Fibroblast of peridontal ligament (primary cell): ENCODE measurements at regions not wholly inside any gene's neighbourhood (a gene's known extent, or its start where the extent isn't known, plus 50 kb on each side); places are given as distances from the start of the nearest gene placed in this dataset.

ENCODE experiments used
- DNase-seq: peaks from one replicate; pipeline ENCODE4 v3.0.0-alpha.2; 2010; ENCODE audit errors: extremely low read depth

- DNase-seq: no peak
These were observed 434.5 kb upstream of the MANEA start for GRCh38 chr6:95142661-95143335.

GRCh38 chr6:95143408-95144180 is 433.7 kb upstream of the MANEA start:
- DNase-seq: no peak

GRCh38 chr6:95145457-95145856 is 431.9 kb upstream of the MANEA start:
- DNase-seq: no peak

GRCh38 chr6:95159557-95159956 is 417.8 kb upstream of the MANEA start:
- DNase-seq: no peak

DNA sequence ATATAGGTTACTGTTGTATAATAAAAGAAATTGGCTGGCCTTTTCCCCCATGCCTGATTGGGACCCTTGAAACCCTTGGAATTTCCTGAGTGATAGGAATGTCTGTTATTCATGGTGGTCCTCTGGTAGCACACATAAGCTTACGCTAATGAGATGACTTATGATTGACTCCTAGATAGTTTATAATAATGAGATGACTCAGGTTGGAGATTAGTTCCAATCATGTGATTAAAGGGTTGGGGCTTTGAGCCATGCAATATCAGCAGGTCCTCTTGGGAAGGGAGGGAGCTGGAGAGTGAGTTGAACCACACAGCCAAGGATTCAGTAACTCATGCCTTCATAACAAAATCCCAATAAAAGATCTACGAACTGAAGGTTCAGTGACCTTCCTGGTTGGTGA is 407.6 kb upstream of the MANEA start:
- no peak for DNase-seq

GRCh38 chr6:95175927-95176675 is 401.2 kb upstream of the MANEA start:
- no peak for DNase-seq

GRCh38 chr6:95185874-95186273 is 391.5 kb upstream of the MANEA start:
- DNase-seq: no peak

GRCh38 chr6:95186710-95187109 is 390.6 kb upstream of the MANEA start:
- DNase-seq: no peak

DNA sequence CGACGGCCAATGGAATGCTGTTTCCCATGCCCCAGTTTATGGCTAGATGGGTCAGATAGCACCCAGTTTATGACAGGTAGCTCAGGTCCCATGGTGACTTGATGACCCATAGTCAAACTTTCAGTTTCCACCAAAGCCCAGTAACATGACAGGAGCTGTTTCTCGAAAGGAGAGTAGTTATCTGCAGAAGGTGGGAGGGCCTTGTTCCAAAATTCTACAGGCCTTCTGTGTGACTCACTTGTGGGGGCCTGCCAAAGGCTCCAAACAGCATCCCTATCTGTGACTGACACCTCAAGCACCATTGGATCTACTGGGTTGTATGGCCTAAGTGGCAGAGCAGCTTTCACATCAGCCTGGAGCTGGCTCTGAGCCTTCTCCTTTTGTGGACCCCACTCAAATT is 379.7 kb upstream of the MANEA start:
- no peak for DNase-seq

DNA sequence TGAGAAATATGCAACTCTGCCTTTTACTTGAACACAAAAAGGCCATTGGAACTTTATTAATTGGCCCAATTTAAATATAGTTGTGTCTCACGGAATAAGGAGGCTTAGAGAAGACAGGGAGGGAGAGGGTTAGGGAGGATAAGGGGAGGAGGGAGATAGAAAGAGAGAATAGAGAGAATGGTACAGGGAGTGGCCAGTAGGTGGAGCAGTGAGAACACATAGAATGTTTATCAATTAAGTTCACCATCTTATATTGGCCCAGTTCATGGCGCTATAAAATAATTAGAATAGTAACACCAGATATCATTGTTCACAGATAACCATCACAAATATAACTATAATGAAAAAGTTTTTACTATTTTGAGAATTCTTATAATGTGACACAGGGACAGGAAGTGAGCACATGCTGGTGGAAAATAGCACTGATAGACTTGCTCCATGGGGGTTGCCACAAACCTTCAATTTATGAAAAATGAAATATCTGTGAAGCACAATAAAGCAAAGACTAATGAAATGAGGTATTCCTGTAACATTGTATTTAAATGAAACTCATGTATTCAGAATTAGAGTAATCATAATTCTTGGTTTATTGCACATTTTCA is 374.1 kb upstream of the MANEA start:
- DNase-seq: no peak

- no peak for DNase-seq
These were observed 373.2 kb upstream of the MANEA start for GRCh38 chr6:95204178-95204577.

DNA sequence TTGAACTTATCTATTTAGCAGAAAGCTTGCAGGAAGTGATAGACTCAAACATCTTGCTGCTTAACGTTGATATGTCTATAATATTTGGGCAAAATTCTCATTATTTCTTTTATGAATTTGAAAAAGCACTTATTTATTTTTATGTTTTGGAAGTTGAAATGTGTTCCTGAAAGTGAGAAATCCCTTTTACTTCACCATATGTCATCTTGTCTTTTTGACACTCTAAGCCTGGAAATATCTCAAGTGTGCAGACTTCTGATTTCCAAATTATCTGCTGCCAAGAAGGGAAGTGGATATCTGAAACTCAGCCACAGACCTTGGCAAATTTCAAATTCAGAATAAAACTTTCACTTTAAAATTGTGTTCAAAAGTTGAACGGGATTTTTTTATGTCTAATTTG is 368.7 kb upstream of the MANEA start:
- DNase-seq: no peak

GRCh38 chr6:95209074-95209473 is 368.3 kb upstream of the MANEA start:
- no peak for DNase-seq

GRCh38 chr6:95216555-95216954 is 360.8 kb upstream of the MANEA start:
- no peak for DNase-seq

DNA sequence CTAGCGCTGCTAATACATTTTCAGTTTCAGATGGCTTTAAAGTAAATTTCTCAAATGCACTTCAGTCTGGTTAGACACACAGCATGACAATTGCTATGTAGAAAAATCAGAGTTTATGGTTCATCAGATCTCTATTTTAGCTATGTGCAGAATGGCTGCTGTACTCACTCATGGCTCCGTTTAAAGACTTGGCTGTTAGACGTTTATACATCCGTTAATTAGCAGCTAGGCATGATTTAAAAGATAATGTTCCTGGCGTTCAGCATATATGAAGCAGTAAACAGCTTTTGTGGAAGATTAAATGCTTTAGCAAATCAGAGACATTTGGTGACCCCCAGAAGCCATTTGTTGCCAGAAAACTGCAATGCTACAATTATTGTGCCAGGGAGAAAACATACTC is 350.0 kb upstream of the MANEA start:
- no peak for DNase-seq

DNA sequence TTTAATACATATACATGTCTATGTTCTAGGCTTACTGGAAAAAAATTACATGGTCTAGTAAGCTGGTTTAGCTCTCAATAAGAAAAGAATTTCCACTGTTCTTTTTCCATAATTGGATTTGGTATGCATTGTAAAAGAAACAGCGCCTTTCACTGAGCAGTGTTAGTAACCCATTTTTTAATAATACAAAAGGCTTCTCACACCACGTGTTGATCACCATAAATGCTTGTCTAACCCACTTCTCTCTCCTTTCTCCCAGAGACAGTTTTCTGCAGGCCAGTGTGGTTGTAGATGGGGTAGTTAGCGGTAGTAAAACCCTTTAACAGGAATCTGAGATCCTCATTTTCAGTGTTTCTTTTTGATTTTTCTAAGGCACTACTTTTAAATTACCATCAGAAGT is 348.7 kb upstream of the MANEA start:
- no peak for DNase-seq

- DNase-seq: no peak
These were observed 347.1 kb upstream of the MANEA start for GRCh38 chr6:95230071-95230740.

GRCh38 chr6:95231416-95231815 is 345.9 kb upstream of the MANEA start:
- DNase-seq: no peak

DNA sequence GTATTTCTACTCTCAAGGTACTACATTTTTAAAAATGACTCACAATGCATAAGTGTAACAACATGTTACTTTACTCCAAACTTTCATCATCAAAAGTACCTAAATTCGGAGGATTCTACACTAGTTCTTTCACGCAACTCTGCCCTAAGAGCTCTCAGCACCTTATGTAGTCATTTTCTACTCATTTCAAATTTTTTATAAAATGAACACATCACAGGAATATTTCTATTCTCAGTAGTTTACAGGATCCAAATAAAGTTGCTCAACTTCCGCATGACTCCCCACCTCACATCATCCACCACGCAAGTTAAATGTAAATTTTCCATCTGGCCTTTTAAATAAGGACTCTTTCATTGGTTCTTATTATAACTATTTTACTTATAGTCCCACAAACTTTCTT is 344.9 kb upstream of the MANEA start:
- no peak for DNase-seq

- DNase-seq: no peak
These were observed 343.5 kb upstream of the MANEA start for GRCh38 chr6:95233879-95234278.

DNA sequence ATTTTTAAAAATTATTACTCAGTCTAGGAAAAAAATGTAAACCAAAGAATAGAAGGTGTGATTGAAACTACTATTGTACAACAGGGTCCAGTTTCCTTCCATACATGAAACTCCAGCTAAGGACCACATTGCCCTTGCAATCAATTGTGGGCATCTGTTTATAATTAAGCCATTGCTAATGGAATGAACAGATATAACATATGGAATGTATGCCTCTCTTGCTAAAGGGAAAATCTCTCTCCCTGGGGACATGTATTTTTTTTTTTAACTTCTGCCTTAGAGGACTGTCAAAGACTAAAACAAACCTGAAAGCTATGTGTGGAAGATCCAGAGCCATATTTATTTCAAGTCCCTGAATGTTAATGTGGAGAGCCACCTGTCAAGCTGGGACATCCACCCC is 336.8 kb upstream of the MANEA start:
- DNase-seq: no peak

DNA sequence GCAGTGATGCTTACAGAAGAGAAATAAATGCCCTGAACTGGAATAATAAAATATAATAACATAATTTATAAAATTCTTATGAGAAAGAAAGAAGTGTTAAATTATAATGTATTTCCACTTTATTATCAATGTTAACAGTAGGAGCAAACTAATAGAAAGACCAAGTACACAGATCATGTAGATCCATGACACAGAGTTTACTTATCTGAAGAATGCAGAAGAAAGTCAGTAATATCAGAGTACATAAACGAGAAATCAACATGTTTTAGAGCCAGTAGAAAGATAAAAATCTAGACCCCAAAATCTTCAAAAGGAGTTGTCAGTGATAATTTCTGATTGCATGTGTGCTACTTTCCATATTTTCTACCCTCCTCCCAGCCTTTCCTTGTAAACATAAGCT is 334.8 kb upstream of the MANEA start:
- DNase-seq: no peak
